H9 (cell line): ENCODE measurements at regions not wholly inside any gene's neighbourhood (a gene's known extent, or its start where the extent isn't known, plus 50 kb on each side); places are given as distances from the start of the nearest gene placed in this dataset.

Source experiments
- DNase-seq: peaks from one replicate; pipeline ENCODE4 v3.0.0-alpha.2; 2017
- H2AFZ ChIP-seq: one replicate; pipeline ENCODE4 v1.6.1; 2013; ENCODE audit warnings: mild to moderate bottlenecking, low read length, control low read depth, moderate library complexity
- H2AK5ac ChIP-seq: 2 replicates; pipeline ENCODE4 v1.6.1; 2013; ENCODE audit warnings: low read length, control low read depth, mixed read lengths; ENCODE audit not compliant: insufficient read length
- H2BK120ac ChIP-seq: one replicate; pipeline ENCODE4 v1.6.1; 2013; ENCODE audit warnings: low read depth, mild to moderate bottlenecking, low read length, control low read depth, inconsistent platforms; ENCODE audit not compliant: poor library complexity, severe bottlenecking
- H2BK12ac ChIP-seq: 2 replicates; pipeline ENCODE4 v1.6.1; 2013; ENCODE audit warnings: low read length, control low read depth, mixed read lengths, low read depth; ENCODE audit not compliant: insufficient read length
- H2BK15ac ChIP-seq: 2 replicates; pipeline ENCODE4 v1.6.1; 2013; ENCODE audit warnings: low read depth, low read length, control low read depth
- H2BK20ac ChIP-seq: one replicate; pipeline ENCODE4 v1.6.1; 2013; ENCODE audit warnings: low read depth, mild to moderate bottlenecking, low read length, control low read depth, inconsistent platforms; ENCODE audit not compliant: poor library complexity, severe bottlenecking
- H2BK5ac ChIP-seq: 2 replicates; pipeline ENCODE4 v1.6.1; 2013; ENCODE audit warnings: low read length, control low read depth, mixed read lengths; ENCODE audit not compliant: insufficient read length
- H3K14ac ChIP-seq: 2 replicates; pipeline ENCODE4 v1.6.1; 2013; ENCODE audit warnings: low read length, control low read depth; ENCODE audit not compliant: insufficient read depth
- H3K18ac ChIP-seq: 2 replicates; pipeline ENCODE4 v1.6.1; 2013; ENCODE audit warnings: low read depth, mild to moderate bottlenecking, mixed read lengths, low read length, control low read depth; ENCODE audit not compliant: insufficient read length
- H3K23ac ChIP-seq: 2 replicates; pipeline ENCODE4 v1.6.1; 2013; ENCODE audit warnings: low read length, control low read depth, mixed read lengths, low read depth; ENCODE audit not compliant: insufficient read length
- H3K23me2 ChIP-seq: 2 replicates; pipeline ENCODE4 v1.6.1; 2013; ENCODE audit warnings: low read depth, mild to moderate bottlenecking, mixed read lengths, low read length, control low read depth; ENCODE audit not compliant: insufficient read length, poor library complexity, severe bottlenecking
- H3K27ac ChIP-seq: 2 replicates; pipeline ENCODE4 v1.5.1; 2013; ENCODE audit warnings: low read length, control low read depth, mixed read lengths, low read depth; ENCODE audit not compliant: insufficient read length
- H3K27me3 ChIP-seq: 2 replicates; pipeline ENCODE4 v1.6.1; 2013; ENCODE audit warnings: low read length, control low read depth, inconsistent platforms; ENCODE audit not compliant: insufficient read depth
- H3K4ac ChIP-seq: 2 replicates; pipeline ENCODE4 v1.6.1; 2013; ENCODE audit warnings: low read depth, mild to moderate bottlenecking, control low read depth, inconsistent platforms, low read length, moderate library complexity
- H3K4me1 ChIP-seq: 2 replicates; pipeline ENCODE4 v1.6.1; 2013; ENCODE audit warnings: low read length, control low read depth, inconsistent platforms; ENCODE audit not compliant: insufficient read depth
- H3K4me2 ChIP-seq: 2 replicates; pipeline ENCODE4 v1.6.1; 2013; ENCODE audit warnings: low read length, control low read depth, mixed read lengths; ENCODE audit not compliant: insufficient read length, insufficient read depth
- H3K56ac ChIP-seq: 2 replicates; pipeline ENCODE4 v1.6.1; 2013; ENCODE audit warnings: low read depth, mild to moderate bottlenecking, mixed read lengths, low read length, control low read depth; ENCODE audit not compliant: insufficient read length
- H3K79me1 ChIP-seq: 2 replicates; pipeline ENCODE4 v1.6.1; 2013; ENCODE audit warnings: low read depth, mild to moderate bottlenecking, moderate library complexity, low read length, control low read depth, inconsistent platforms; ENCODE audit not compliant: insufficient read depth, poor library complexity, severe bottlenecking
- H3K79me2 ChIP-seq: 2 replicates; pipeline ENCODE4 v1.6.1; 2013; ENCODE audit warnings: low read length, control low read depth, inconsistent platforms; ENCODE audit not compliant: insufficient read depth
- H3K9ac ChIP-seq: 2 replicates; pipeline ENCODE4 v1.6.1; 2013; ENCODE audit warnings: low read length, control low read depth, mixed read lengths; ENCODE audit not compliant: insufficient read length; ENCODE audit errors: extremely low read depth
- H3K9me3 ChIP-seq: one replicate; pipeline ENCODE4 v1.6.1; 2013; ENCODE audit warnings: low read depth, low read length, inconsistent platforms; ENCODE audit not compliant: control insufficient read depth
- H3T11ph ChIP-seq: one replicate; pipeline ENCODE4 v1.6.1; 2013; ENCODE audit warnings: mild to moderate bottlenecking, low read length, control low read depth, inconsistent platforms
- H4K20me1 ChIP-seq: one replicate; pipeline ENCODE4 v1.6.1; 2013; ENCODE audit not compliant: control insufficient read depth, insufficient read length, insufficient read depth
- H4K5ac ChIP-seq: 2 replicates; pipeline ENCODE4 v1.6.1; 2013; ENCODE audit warnings: low read depth, mild to moderate bottlenecking, mixed read lengths, low read length, control low read depth; ENCODE audit not compliant: insufficient read length
- H4K8ac ChIP-seq: replicated peaks from 2 replicates; pipeline ENCODE4 v1.6.1; 2013; ENCODE audit warnings: low read length, control low read depth, mixed read lengths, low read depth; ENCODE audit not compliant: insufficient read length
- H4K91ac ChIP-seq: 2 replicates; pipeline ENCODE4 v1.6.1; 2013; ENCODE audit warnings: low read depth, mild to moderate bottlenecking, moderate library complexity, mixed read lengths, low read length, control low read depth; ENCODE audit not compliant: insufficient read length
- H3K27ac Mint-ChIP-seq, 3 experiments: 2 replicates in 2 of 3; 3 replicates in 1 of 3; pipeline ENCODE4 v1.8.0; 2020 to 2021; ENCODE audit warnings: mixed read lengths in 3 of 3, mild to moderate bottlenecking in 1 of 3, moderate library complexity in 1 of 3
- H3K27me3 Mint-ChIP-seq: 2 replicates; pipeline ENCODE4 v1.8.0; 2021; ENCODE audit warnings: low read depth, mild to moderate bottlenecking, moderate library complexity, mixed read lengths
- H3K36me3 Mint-ChIP-seq, 3 experiments: 2 replicates in 2 of 3; 3 replicates in 1 of 3; pipeline ENCODE4 v1.8.0; 2020 to 2021; ENCODE audit warnings: low read depth in 3 of 3, mixed read lengths in 3 of 3; ENCODE audit not compliant: insufficient read depth in 1 of 3
- H3K4me1 Mint-ChIP-seq, 2 experiments: 2 replicates each; pipeline ENCODE4 v1.8.0; 2020; ENCODE audit warnings: mixed read lengths in 2 of 2
- H3K4me3 Mint-ChIP-seq, 2 experiments: 2 replicates in 1 of 2; 3 replicates in 1 of 2; pipeline ENCODE4 v1.8.0; 2020 to 2021; ENCODE audit warnings: mild to moderate bottlenecking in 2 of 2, mixed read lengths in 2 of 2, moderate library complexity in 1 of 2
- H3K9me3 Mint-ChIP-seq, 2 experiments: 2 replicates in 1 of 2; 3 replicates in 1 of 2; pipeline ENCODE4 v1.8.0; 2020; ENCODE audit warnings: mild to moderate bottlenecking in 2 of 2, mixed read lengths in 2 of 2, moderate library complexity in 1 of 2
- CTCF ChIP-seq: fragments of 200-600 bp; sonication (generic); conservative IDR thresholded peaks from 3 replicates; pipeline ENCODE4 v1.8.0; 2021; ENCODE audit warnings: antibody characterized with exemption, mild to moderate bottlenecking

GRCh38 chr20:7637184-7637583, 303.1 kb downstream of the HAO1 start:
- Mint-ChIP-seq H3K36me3 (peaks cover 0 to 4% (median 2%) of the 10 kb centered on the region in 3 experiments; a peak in 2 of 7 replicates), H3K27me3 (no peaks in the 10 kb centered on the region), H3K27ac (no peak overlapping the region)

More at GRCh38 chr20:7637184-7637583, 303.1 kb downstream of the HAO1 start:
- no peak overlapping the region for H2BK5ac ChIP-seq
- no peak overlapping the region for H3K4me3 Mint-ChIP-seq
- H3K27me3 ChIP-seq = no peaks in the 10 kb centered on the region
- peaks cover 2 to 3% of the 10 kb centered on the region in 2 experiments; a peak in 2 of 5 replicates for H3K9me3 Mint-ChIP-seq
- H2BK15ac ChIP-seq = no peak overlapping the region
- no peak overlapping the region for H3K9ac ChIP-seq
- no peak overlapping the region for H3K23ac ChIP-seq
- H4K5ac ChIP-seq = no peak overlapping the region
- no peak overlapping the region for H2BK120ac ChIP-seq
- H2BK20ac ChIP-seq = no peak overlapping the region
- H3K23me2 ChIP-seq = no peaks in the 10 kb centered on the region
- H2AFZ ChIP-seq = no peak overlapping the region
- no peak overlapping the region for H3K27ac ChIP-seq
- H4K20me1 ChIP-seq = no peaks in the 10 kb centered on the region
- H3T11ph ChIP-seq = no peak overlapping the region
- no peak overlapping the region for H3K4me2 ChIP-seq
- H3K56ac ChIP-seq = no peak overlapping the region
- H3K79me1 ChIP-seq = no peaks in the 10 kb centered on the region
- no peak overlapping the region for H3K14ac ChIP-seq
- no peak for TF ChIP-seq CTCF
- H4K8ac ChIP-seq = no peak overlapping the region
- DNase-seq = no peak
- no peak overlapping the region for H4K91ac ChIP-seq
- H3K9me3 ChIP-seq = no peaks in the 10 kb centered on the region
- no peak overlapping the region for H3K18ac ChIP-seq
- H2AK5ac ChIP-seq = no peak overlapping the region
- H2BK12ac ChIP-seq = no peak overlapping the region
- no peaks in the 10 kb centered on the region for H3K79me2 ChIP-seq
- H3K4me1 Mint-ChIP-seq = peaks cover 6 to 12% of the 10 kb centered on the region in 2 experiments
- no peaks in the 10 kb centered on the region for H3K4me1 ChIP-seq
- no peak overlapping the region for H3K4ac ChIP-seq
